Kidney glomerular epithelial cell (primary cell): ENCODE measurements at regions not wholly inside any gene's neighbourhood (a gene's known extent, or its start where the extent isn't known, plus 50 kb on each side); places are given as distances from the start of the nearest gene placed in this dataset.
A peak's percentile ranks its signal among the peaks of the same experiment; 100 is the strongest.

Experiments
- DNase-seq: peaks from one replicate; lab custom pipeline; 2025; lab: John Stamatoyannopoulos, UW

GRCh38 chr13:107331359-107331758 is 763.4 kb upstream of the ARGLU1 start:
- no peak for DNase-seq

DNA sequence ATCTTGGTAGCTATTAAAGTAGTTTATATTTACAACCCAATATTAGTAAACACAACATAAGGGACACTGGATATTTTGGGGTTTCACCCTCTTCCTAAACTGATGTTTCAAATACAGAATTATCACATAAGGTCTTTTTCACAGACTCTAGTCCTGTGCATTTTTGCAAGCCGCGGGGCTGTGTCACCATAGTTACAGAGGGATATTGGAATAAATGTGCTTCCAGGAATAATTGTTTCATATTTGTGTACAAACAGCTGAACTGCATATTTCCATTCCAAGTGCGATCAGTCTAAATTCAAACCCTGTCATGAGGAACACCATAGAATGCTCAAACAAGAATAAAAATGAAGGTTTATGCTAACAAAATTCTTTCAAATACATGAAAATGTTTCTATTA is 762.5 kb upstream of the ARGLU1 start:
- no peak for DNase-seq

DNA sequence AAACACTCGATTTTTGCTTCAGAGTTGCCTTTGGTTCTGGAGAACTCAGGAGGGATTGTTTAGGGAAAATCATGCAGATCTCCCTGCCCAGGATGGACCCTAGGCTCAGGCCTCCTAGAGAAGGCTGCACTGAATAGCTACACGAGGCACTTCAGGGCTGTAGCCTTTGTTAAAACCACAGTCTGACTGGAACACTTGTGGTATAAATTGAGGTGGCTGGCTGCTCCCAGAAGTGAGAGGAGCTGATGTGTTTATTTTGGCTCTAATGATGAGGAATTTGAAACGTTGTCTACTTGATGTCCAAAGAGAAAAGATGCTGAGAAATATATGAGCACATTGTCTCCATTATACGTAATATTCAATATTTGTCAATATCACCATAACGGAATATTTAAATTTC is 762.1 kb upstream of the ARGLU1 start:
- DNase-seq = no peak

- no peak for DNase-seq
Measured at GRCh38 chr13:107324416-107325204, 756.7 kb upstream of the ARGLU1 start.

- DNase-seq = no peak
Measured at GRCh38 chr13:107322228-107322627, 754.3 kb upstream of the ARGLU1 start.

GRCh38 chr13:107305178-107305577 is 737.2 kb upstream of the ARGLU1 start:
- DNase-seq = no peak

GRCh38 chr13:107301724-107302374 is 733.9 kb upstream of the ARGLU1 start:
- no peak for DNase-seq

DNA sequence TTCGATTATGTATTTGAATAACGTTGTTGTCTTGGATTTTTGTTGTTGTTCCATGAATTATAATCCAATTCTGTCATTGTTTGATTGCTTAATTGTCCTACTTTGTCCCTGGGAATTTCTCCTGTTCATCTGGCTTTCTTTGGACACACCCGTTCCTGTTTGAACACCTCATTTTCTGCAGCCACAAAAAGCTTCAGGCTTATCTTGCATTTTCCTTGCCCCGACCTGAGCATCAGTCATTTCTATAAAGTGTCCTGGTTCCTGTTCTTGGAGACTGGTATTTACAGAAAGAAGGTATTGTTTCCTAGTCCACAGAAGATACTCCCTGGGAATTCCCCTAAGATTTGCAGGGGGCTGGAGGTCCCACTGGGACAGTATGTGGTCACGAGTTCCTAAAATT is 731.8 kb upstream of the ARGLU1 start:
- DNase-seq = no peak

GRCh38 chr13:107296804-107297203 is 728.9 kb upstream of the ARGLU1 start:
- DNase-seq = no peak

- DNase-seq = no peak
Measured at GRCh38 chr13:107295416-107296140, 727.6 kb upstream of the ARGLU1 start.

- no peak for DNase-seq
Measured at GRCh38 chr13:107293924-107294323, 726.0 kb upstream of the ARGLU1 start.

DNA sequence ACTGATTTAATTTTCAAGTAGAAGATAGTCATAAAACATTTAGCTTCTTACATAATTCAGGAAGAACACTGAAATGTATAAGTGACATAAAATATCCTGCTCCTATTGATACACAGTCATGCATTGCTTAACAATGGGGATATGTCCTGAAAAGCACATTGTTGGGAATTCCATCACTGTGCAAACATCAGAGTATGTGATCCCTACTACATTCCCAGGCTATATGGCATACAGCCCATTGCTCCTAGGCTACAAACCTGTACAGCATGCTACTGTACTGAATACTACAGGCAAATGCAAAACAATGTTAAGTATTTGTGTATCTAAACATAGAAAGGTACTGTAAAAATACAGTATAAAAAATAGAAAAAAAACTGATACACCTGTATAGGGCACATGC is 723.9 kb upstream of the ARGLU1 start:
- no peak for DNase-seq

- no peak for DNase-seq
Measured at GRCh38 chr13:107289540-107289939, 721.6 kb upstream of the ARGLU1 start.

DNA sequence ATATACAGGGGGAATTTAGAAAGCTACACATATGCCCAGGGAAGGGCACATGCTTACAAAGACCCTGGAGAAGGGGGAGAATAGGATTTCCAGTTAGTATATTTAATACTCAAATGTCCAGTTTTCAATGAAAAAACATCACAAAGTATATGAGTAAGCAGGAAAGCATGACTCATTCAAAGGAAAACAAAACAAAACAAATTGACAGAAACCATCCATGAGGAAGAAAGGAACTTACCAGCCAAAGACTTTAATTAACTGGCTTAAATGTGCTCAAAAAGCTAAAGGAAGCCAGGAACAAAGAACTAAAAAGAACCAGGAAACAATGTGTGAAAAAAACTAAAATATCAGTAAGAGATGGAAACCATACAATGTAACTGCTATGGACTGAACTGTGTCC is 716.2 kb upstream of the ARGLU1 start:
- DNase-seq = peak; percentile 9

DNA sequence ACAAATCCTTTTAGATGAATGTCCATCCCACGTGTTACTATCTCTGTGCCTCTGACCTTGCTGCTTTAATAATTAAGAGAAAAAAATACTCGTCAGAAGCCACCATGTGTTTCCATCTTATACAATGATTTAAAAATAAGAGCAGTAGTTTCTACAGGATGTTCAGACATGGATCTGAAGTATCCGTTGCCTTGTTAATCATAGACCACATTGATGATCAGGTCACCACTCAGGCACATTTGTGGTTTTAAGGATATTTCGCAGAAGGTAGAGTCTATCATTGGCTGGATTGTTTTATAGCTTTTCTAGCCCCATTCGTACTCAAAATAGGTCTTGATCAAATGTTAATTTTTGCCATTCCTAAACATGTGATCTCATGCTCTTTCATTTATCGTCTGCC is 710.0 kb upstream of the ARGLU1 start:
- DNase-seq = no peak

DNA sequence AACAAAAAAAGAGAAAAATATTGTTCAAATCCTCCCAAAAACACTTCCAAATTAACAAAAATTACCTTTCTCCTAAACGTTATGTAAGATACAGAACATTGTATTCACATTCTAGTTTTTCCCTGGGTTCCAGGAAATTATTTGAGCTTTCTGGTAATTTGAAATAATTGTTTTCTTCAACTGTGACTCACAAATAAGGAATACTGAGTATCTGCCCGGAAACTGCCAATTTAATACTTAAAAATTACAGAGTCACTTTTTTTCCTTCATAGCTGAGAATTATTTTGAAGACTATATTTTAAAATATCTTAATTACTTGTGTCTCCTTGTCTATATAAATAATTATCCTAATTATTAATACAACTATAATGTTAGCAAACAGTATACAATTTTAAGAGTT is 709.0 kb upstream of the ARGLU1 start:
- DNase-seq = no peak

DNA sequence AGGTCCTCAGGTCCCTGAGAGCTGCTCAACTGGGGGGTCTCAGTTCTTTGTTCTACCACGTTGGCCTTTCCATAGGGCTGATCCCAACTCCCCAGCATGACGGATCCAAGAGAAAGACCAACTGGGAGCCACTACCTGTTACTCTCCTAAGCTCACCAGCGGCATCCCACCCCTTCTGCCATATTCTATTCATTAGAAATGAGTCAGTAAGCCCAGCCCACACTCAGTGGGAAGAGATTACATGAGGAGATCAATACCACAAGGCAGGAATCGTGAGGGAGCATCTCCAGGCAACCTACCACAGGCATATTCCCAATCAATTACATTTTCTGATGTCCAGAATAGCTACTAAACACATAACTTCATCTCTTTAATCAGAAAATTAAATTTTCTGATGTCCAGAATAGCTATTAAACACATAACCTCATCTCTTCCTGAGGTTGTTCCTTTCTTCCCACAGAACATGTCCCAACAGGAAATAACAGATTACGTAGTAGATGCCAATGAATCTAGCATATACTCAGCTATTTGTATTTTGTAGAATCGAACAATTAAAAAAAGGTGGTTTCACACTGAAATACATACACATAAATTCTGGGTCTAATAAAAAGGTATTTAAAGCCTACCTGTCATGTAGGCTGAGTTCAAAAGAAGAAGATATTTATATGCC is 708.1 kb upstream of the ARGLU1 start:
- DNase-seq = no peak

DNA sequence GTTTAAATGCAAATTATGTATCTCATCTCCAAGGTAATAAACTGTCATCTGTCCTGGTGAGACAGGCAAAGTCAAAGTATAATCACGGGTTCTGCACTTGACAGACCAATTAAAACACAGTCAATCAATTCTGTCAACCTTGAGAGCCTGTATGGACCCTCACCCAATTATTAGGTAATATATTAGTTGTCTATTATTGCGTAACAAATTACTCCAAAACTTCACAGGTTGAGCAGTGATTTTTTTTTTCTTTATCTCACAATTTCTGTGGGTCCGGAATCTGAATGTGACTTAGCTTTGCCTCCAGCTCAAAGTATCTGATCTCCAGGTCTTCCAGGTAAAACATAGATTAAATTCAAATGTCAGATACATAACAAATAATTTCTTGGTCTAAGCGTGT is 707.4 kb upstream of the ARGLU1 start:
- no peak for DNase-seq

DNA sequence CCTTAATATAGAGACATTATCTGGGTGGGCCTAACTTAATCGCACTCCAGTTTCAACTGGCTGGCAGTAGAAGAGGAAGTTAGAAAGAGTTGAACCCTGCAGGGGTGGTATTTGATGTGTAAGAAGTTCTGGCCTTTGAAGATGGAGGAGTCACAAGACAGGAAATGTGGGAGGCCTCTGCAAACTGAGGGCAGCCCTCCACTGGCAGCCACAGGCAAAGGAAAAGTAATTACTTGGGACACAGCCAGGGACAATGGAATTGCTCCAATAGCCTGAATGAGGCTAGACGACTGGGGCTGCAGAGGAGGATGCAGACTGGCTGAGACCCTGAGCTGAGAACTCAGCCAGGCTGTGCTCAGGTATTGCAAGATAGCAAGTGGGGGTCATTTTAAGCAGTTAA is 703.3 kb upstream of the ARGLU1 start:
- DNase-seq = peak; percentile 16

GRCh38 chr13:107266657-107267056 is 698.7 kb upstream of the ARGLU1 start:
- no peak for DNase-seq

DNA sequence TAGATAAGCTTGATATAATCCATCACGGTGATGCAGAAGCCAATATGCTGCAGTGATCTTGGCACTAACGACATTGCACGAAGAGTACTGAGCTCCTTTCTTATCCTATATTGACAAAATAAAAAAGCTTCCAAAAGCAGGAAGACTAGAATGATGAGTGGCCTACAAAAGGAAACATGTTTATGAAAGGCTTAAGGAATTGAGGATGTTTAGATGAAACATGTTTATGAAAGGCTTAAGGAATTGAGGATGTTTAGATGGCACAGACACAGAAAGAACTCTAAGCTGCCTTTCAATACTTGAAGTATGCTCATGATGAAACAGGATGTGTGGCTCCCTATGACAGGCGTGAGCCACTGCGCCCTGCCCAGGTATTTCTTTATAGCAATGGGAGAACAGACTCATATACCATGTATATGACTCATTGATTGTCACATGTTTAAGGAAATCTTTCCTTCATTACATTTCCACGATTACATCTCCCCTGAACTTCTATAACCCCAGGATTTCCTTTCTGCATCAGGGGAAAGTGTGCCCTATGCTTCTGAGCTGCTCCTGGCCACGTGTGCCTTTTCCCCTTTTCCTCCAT is 690.8 kb upstream of the ARGLU1 start:
- DNase-seq = no peak

GRCh38 chr13:107254392-107254791 is 686.5 kb upstream of the ARGLU1 start:
- no peak for DNase-seq
